Brain microvascular endothelial cell (primary cell): ENCODE measurements at regions not wholly inside any gene's neighbourhood (a gene's known extent, or its start where the extent isn't known, plus 50 kb on each side); places are given as distances from the start of the nearest gene placed in this dataset.
"Not testable (repeated sequence)": the region's sequence is repeated elsewhere in the genome, so short reads cannot be mapped to it uniquely, and the experiment has no call there.

Experiments
- DNase-seq: peaks from one replicate; pipeline ENCODE4 v3.0.0-alpha.2; 2020
- H3K27ac ChIP-seq: fragments of 250-450 bp; sonication (Bioruptor Pico); 2 replicates; pipeline ENCODE4 v1.5.1; 2020; ENCODE audit warnings: mild to moderate bottlenecking, moderate library complexity
- H3K27me3 ChIP-seq: fragments of 250-450 bp; sonication (Bioruptor Pico); replicated peaks from 2 replicates; pipeline ENCODE4 v1.5.1; 2020; ENCODE audit warnings: mild to moderate bottlenecking
- H3K36me3 ChIP-seq: fragments of 250-450 bp; sonication (Bioruptor Pico); replicated peaks from 2 replicates; pipeline ENCODE4 v1.5.1; 2020; ENCODE audit warnings: mild to moderate bottlenecking
- H3K4me3 ChIP-seq: 2 replicates; pipeline ENCODE4 v1.5.1; 2011; ENCODE audit warnings: low read depth, mild to moderate bottlenecking, control low read depth, low read length, moderate library complexity
- CTCF ChIP-seq: IDR thresholded peaks from 2 replicates; pipeline ENCODE4 v1.5.1; 2011; ENCODE audit warnings: low read depth, mild to moderate bottlenecking, moderate library complexity, low read length, control low read depth, inconsistent platforms; ENCODE audit errors: missing control alignments
- in situ Hi-C: cut with HindIII; loops from 2 replicates; pipeline ENCODE4 v1.10.0; 2017; ENCODE audit warnings: low sequenced_read_pairs, low pct_ligation_motif_present

GRCh38 chr11:115608976-115609375, 104.8 kb upstream of the CADM1 start:
- Histone ChIP-seq H3K27ac (no peak overlapping the region), H3K36me3 (no peaks in the 10 kb centered on the region), H3K27me3 (no peaks in the 10 kb centered on the region), H3K4me3 (no peak overlapping the region)
- TF ChIP-seq CTCF: no peak
- no peak for DNase-seq
- in situ Hi-C loops: no loop called here

GRCh38 chr11:115607621-115608221, 103.5 kb upstream of the CADM1 start:
- in situ Hi-C loops: no loop called here
- Histone ChIP-seq H3K27me3 (no peaks in the 10 kb centered on the region), H3K36me3 (no peaks in the 10 kb centered on the region), H3K27ac (no peak overlapping the region), H3K4me3 (no peak overlapping the region)
- no peak for TF ChIP-seq CTCF
- no peak for DNase-seq

GRCh38 chr11:115606498-115607220, 102.4 kb upstream of the CADM1 start:
- no peak for TF ChIP-seq CTCF
- Histone ChIP-seq H3K27me3 (no peaks in the 10 kb centered on the region), H3K4me3 (no peak overlapping the region), H3K27ac (no peak overlapping the region), H3K36me3 (no peaks in the 10 kb centered on the region)
- DNase-seq: peak; percentile 9
- in situ Hi-C loops: no loop called here

- no peak for DNase-seq
- Histone ChIP-seq H3K27me3 (no peaks in the 10 kb centered on the region), H3K36me3 (no peaks in the 10 kb centered on the region), H3K4me3 (no peak overlapping the region), H3K27ac (no peak overlapping the region)
- in situ Hi-C loops: no loop called here
- no peak for TF ChIP-seq CTCF
These were observed 101.8 kb upstream of the CADM1 start for GRCh38 chr11:115605871-115606497.

- H3K4me3 ChIP-seq, H3K27ac ChIP-seq, H3K27me3 ChIP-seq, in situ Hi-C loops, DNase-seq, H3K36me3 ChIP-seq: not testable (repeated sequence)
These were observed 101.2 kb upstream of the CADM1 start for GRCh38 chr11:115605397-115605796.

GRCh38 chr11:115599125-115599524, 94.9 kb upstream of the CADM1 start:
- Histone ChIP-seq H3K4me3 (no peak overlapping the region), H3K27ac (no peak overlapping the region), H3K27me3 (no peaks in the 10 kb centered on the region), H3K36me3 (no peaks in the 10 kb centered on the region)
- no peak for TF ChIP-seq CTCF
- no peak for DNase-seq
- in situ Hi-C loops: no loop called here
